Ovary (tissue), 7 donors: ENCODE measurements at regions not wholly inside any gene's neighbourhood (a gene's known extent, or its start where the extent isn't known, plus 50 kb on each side); places are given as distances from the start of the nearest gene placed in this dataset.
"Not testable (repeated sequence)": the region's sequence is repeated elsewhere in the genome, so short reads cannot be mapped to it uniquely, and the experiment has no call there.

Source experiments
- DNase-seq, 5 donors: peaks; one replicate each; pipeline ENCODE4 v3.0.0-alpha.2; 2019 to 2020
- H3K27ac ChIP-seq, 2 donors: fragments of 200-600 bp; one replicate each; pipeline versions ENCODE4 v1.5.1 to v1.8.0; 2019 to 2022
- H3K27me3 ChIP-seq: fragments of 200-600 bp; one replicate; pipeline ENCODE4 v1.8.0; 2022
- H3K36me3 ChIP-seq: fragments of 200-600 bp; sonication (generic); one replicate; pipeline ENCODE4 v1.5.1; 2019
- H3K4me1 ChIP-seq: one replicate; pipeline ENCODE4 v1.8.1; 2013; ENCODE audit warnings: mild to moderate bottlenecking, moderate library complexity; ENCODE audit not compliant: insufficient read depth
- H3K4me3 ChIP-seq: fragments of 200-600 bp; sonication (generic); one replicate; pipeline ENCODE4 v1.5.1; 2017
- H3K9me3 ChIP-seq, 2 donors: fragments of 200-600 bp in 1 of 2; sonication (generic) in 1 of 2; one replicate each; pipeline versions ENCODE4 v1.5.1 to v1.8.1; 2013 to 2019; ENCODE audit warnings: mild to moderate bottlenecking in 1 of 2, moderate library complexity in 1 of 2
- EP300 ChIP-seq: sonication (generic); formaldehyde crosslinking; IDR thresholded peaks from one replicate; pipeline ENCODE4 v1.6.1; 2017; ENCODE audit warnings: antibody characterized with exemption
- POLR2A ChIP-seq: fragments of 450-650 bp; IDR thresholded peaks from one replicate; pipeline ENCODE4 v1.6.1; 2017; ENCODE audit warnings: antibody characterized with exemption, mild to moderate bottlenecking, moderate library complexity
- WGBS, 3 donors: extraction: QIAGEN DNeasy Blood & Tissue Kit in 1 of 3; methylation state at CpG; one replicate each; pipeline versions ENCODE4 v1.1.5 to v1.1.7; 2013 to 2017; 5-methylcytosine and 5-hydroxymethylcytosine counted together
- intact Hi-C, 4 donors: fragments of 100-400 bp; cut with DNase I; formaldehyde crosslinking; loops; one replicate each; pipeline versions ENCODE4 v1.11.0 to v1.15.1; 2022 to 2023
- TF ChIP-seq, protein P1 (sequence below), 3 donors: fragments of 450-650 bp in 2 of 3; fragments of 200-600 bp in 1 of 3; IDR thresholded peaks; one replicate each; pipeline versions ENCODE4 v1.5.1 to v1.8.0; 2016 to 2022; ENCODE audit warnings: antibody characterized with exemption in 3 of 3, mild to moderate bottlenecking in 1 of 3
- donor health status: DM: no; HTN: no; CAD: no; lungs with moderate emphysema.
- donor health status: DM: no; HTN: no; CAD: no.
- donor health status: Bipolar disorder and iron deficiency.
- donor health status: DM: no; HTN: no; CAD: no.
- donor health status: DM: yes; HTN: yes; CAD: no.

DNA sequence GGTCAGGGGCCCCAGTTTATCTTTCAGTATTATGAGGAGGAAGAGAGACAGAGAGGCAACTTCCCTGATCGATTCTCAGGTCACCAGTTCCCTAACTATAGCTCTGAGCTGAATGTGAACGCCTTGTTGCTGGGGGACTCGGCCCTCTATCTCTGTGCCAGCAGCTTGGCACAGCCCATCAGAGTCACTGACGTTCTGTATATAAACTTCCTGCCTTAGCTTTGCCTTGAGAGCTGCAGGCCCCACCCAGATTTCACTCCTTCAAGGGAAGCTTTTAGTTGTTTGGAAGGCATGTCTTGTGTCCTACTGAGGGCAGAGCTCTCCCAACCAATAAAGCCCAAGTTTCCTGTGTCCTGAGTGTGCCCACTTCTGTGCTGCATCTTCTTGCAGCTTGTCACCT lies 242.5 kb upstream of the PRSS58 start:
- intact Hi-C loops, result no loop called here

DNA sequence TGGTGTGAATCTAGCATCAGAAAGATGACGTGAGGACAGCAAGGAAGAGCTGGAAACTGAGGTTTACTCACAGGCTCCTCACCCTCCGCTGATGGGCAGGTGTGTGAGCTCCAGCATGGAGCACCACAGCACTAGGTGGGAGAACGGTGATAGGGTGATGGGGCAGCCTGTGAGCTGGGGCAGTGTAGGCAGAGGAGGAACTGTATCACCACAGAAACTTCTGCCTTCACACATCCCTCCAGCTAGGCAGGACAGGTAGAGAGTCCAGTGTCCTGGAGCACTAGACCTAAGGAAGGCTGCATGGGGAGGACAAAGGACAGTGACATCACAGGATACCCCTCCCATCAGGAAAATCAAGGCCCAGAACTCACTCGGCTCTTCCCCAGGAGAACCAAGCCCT lies 241.8 kb upstream of the PRSS58 start:
- Histone ChIP-seq H3K4me3 (no peak overlapping the region), H3K36me3 (no peaks in the 10 kb centered on the region), H3K9me3 (no peaks in the 10 kb centered on the region), H3K4me1 (no peaks in the 10 kb centered on the region), H3K27me3 (no peaks in the 10 kb centered on the region), H3K27ac (no peak overlapping the region)
- intact Hi-C loops, result no loop called here
- 66 to 71% (median 67%) methylated on average over 4 of the region's 4 CpGs for WGBS, 3 donors
- TF ChIP-seq, protein P1, sequence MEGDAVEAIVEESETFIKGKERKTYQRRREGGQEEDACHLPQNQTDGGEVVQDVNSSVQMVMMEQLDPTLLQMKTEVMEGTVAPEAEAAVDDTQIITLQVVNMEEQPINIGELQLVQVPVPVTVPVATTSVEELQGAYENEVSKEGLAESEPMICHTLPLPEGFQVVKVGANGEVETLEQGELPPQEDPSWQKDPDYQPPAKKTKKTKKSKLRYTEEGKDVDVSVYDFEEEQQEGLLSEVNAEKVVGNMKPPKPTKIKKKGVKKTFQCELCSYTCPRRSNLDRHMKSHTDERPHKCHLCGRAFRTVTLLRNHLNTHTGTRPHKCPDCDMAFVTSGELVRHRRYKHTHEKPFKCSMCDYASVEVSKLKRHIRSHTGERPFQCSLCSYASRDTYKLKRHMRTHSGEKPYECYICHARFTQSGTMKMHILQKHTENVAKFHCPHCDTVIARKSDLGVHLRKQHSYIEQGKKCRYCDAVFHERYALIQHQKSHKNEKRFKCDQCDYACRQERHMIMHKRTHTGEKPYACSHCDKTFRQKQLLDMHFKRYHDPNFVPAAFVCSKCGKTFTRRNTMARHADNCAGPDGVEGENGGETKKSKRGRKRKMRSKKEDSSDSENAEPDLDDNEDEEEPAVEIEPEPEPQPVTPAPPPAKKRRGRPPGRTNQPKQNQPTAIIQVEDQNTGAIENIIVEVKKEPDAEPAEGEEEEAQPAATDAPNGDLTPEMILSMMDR (IDR thresholded peaks at IDR 0.05), result no peak
- TF ChIP-seq EP300 (no peak), POLR2A (no peak)
- no peak for DNase-seq

More for the DNA sequence above, 242.5 kb upstream of the PRSS58 start:
- H3K27ac ChIP-seq, result no peak overlapping the region
- WGBS, 3 donors, result 40 to 57% (median 48%) methylated on average over 4 of the region's 4 CpGs
- no peaks in the 10 kb centered on the region for H3K36me3 ChIP-seq
- no peaks in the 10 kb centered on the region for H3K27me3 ChIP-seq
- TF ChIP-seq, protein P1 (IDR thresholded peaks at IDR 0.05), result no peak
- no peak for TF ChIP-seq EP300
- no peak for TF ChIP-seq POLR2A
- H3K4me3 ChIP-seq, result no peak overlapping the region
- H3K9me3 ChIP-seq, result no peaks in the 10 kb centered on the region
- H3K4me1 ChIP-seq, result no peaks in the 10 kb centered on the region
- no peak for DNase-seq

DNA sequence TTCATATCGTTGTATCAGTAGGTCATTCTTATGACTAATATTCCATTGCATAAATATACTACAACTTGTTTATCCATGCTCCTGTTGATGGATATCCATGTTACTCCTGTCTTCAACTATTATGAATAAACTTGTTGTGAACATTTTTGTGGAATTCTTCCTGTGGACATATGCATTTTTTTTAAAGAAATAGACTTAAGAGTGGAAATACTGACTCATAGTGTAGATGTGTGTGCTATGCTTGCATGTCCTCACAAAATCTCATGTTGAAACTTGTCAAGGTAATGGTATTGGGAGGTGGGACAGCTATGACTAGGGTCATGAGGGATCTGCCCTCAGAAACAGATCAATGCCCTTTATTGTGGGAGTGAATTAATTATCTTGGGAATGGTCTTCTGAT lies 240.5 kb upstream of the PRSS58 start:
- WGBS, 3 donors, result 82 to 93% (median 85%) methylated on average over 1 of the region's 1 CpG
- DNase-seq, result no peak
- intact Hi-C loops, result no loop called here
- Histone ChIP-seq H3K4me3 (no peak overlapping the region), H3K9me3 (no peaks in the 10 kb centered on the region), H3K36me3 (no peaks in the 10 kb centered on the region), H3K27me3 (no peaks in the 10 kb centered on the region), H3K27ac (no peak overlapping the region), H3K4me1 (no peaks in the 10 kb centered on the region)
- TF ChIP-seq, protein P1 (IDR thresholded peaks at IDR 0.05), result no peak
- no peak for TF ChIP-seq POLR2A
- no peak for TF ChIP-seq EP300

- Histone ChIP-seq H3K27ac (no peak overlapping the region), H3K36me3 (no peaks in the 10 kb centered on the region), H3K27me3 (no peaks in the 10 kb centered on the region), H3K9me3 (no peaks in the 10 kb centered on the region), H3K4me1 (no peaks in the 10 kb centered on the region), H3K4me3 (no peak overlapping the region)
- no peak for DNase-seq
- intact Hi-C loops, result no loop called here
- TF ChIP-seq POLR2A (no peak), EP300 (no peak)
- TF ChIP-seq, protein P1 (IDR thresholded peaks at IDR 0.05), result no peak
- WGBS, 3 donors, result 7 to 12% (median 11%) methylated on average over 8 of the region's 8 CpGs
Observed at GRCh38 chr7:142496545-142496991, 238.7 kb upstream of the PRSS58 start.

GRCh38 chr7:142495879-142496278 lies 238.0 kb upstream of the PRSS58 start:
- H3K27me3 ChIP-seq, DNase-seq, H3K36me3 ChIP-seq, H3K27ac ChIP-seq, H3K4me3 ChIP-seq, H3K9me3 ChIP-seq, H3K4me1 ChIP-seq, intact Hi-C loops: not testable (repeated sequence)
- WGBS, 3 donors, result 57 to 75% (median 74%) methylated on average over 3 of the region's 3 CpGs

DNA sequence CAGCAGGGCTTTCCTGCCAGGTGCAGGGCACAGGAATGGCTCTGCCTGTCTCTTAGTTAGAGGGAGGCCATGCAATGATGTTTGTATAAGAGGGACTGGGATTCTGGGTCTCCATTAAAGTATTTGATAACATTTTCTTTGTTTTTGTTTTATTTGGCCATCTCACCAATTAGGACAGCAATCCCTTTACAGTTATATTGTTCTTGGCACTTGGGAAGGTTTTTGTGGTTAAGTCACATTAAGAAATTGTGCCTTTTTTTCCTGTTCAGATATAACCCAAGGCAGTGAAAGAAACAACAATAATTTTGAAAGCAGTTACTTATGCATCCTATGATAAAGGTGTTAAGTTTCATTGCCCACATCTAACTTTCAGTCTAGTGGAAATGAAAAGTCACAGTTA lies 237.4 kb upstream of the PRSS58 start:
- intact Hi-C loops, H3K27ac ChIP-seq, H3K36me3 ChIP-seq, H3K4me3 ChIP-seq, DNase-seq, H3K4me1 ChIP-seq, H3K27me3 ChIP-seq, H3K9me3 ChIP-seq: not testable (repeated sequence)
